HG03045 (cell line): ENCODE measurements at regions not wholly inside any gene's neighbourhood (a gene's known extent, or its start where the extent isn't known, plus 50 kb on each side); places are given as distances from the start of the nearest gene placed in this dataset.
"Not testable (repeated sequence)": the region's sequence is repeated elsewhere in the genome, so short reads cannot be mapped to it uniquely, and the experiment has no call there.

Source experiments
- ATAC-seq: cut with Tn5 transposase; IDR thresholded peaks from one replicate; pipeline ENCODE4 v1.9.1; 2021; ENCODE audit warnings: mild to moderate bottlenecking, moderate library complexity; ENCODE audit not compliant: unreplicated experiment

DNA sequence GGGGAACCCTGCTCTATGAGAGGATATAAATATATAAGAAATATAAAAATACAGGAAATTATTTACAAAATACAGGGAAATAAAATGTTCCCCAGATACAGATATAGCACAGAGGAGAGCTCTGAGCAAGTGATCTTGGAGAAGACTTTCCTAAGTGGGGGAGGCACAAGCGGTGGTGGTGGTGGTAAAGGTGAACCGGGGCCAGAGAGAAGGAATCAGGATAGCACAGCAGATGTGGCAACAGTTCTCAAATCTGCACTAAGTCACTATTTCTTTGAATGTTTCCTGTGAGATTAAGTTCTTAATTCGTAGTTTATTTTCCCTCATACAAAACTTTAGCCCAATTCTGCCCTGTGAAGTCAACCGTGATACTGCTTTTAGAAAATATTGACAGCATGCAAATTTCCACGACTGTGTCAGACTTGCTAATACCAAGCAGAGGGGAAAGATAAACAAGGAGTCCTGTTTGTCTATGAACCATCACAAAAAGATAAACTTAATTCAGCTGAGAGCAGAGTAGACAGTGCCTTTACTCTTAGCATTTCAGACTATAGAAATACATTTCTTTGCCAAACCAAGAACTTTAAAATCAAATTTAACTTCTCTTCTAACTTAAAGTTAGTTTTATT, 237.5 kb upstream of the POGK start:
- ATAC-seq: no peak

DNA sequence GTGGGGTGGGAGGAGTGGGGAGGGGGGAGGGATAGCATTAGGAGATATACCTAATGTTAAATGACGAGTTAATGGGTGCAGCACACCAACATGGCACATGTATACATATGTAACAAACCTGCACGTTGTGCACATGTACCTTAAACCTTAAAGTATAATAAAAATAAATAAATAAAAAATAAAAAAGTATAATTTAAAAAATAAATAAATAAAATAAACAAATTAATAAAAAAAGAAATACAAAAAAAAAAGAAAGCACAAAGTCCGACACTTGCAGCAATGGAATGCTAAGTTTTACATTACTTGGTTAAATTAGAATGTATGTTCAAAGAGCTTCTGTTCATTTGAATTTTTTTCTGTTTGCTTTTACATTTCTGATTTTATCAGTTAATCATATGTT, 236.5 kb upstream of the POGK start:
- not testable (repeated sequence) for ATAC-seq

DNA sequence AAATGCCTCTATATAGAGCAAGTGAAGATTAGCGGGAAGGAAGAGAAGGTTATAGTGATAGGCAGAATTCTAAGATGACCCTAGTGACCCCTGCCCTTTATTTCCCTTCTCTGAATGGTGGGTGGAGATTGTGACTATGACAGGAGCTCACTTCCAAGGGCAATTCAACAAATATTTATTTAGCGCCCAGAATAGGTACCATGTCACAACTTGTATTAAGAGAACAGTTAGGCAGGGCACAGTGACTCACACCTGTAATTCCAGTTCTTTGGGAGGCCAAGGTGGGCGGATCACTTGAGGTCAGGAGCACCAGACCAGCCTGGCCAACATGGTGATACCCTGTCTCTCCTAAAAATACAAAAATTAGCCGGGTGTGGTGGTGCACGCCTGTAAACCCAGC, 236.0 kb upstream of the POGK start:
- no peak for ATAC-seq

GRCh38 chr1:166605137-166605536, 234.1 kb upstream of the POGK start:
- ATAC-seq: no peak

GRCh38 chr1:166612886-166613285, 226.4 kb upstream of the POGK start:
- no peak for ATAC-seq

DNA sequence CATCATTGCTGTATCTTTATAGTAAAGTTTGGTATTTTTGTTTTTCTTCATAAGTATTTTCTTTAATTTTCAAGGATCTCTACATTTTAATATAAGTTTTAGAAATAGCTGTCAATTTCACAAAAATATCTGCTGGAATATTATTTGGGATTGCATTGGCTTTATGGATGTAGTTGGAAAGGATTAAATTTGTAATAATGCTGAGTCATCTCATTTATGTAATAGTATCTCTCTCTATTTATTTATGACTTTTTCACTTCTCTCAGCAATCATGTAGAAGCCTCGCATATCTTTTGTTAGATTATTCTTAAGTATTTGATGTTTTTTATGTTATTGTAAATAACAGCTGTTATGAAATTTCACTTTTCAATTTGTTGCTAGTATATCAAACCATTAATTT, 223.1 kb upstream of the POGK start:
- ATAC-seq: no peak

DNA sequence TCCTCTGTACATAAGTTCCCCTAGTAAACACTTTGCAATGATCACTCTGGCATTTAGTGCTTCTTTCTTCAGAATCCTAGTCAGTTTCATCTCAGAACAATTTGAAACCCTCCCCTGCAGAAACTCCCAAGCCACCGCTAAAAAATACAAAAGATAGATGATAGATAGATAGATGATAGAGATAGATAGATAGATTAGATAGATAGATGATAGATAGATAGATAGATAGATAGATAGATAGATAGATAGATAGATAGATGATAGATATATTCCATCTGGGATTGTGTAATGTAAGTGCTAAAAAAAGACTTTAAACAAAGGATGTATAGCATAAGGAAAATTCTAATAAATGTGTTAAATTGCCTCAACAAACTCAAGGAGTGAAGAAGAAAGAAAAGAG, 212.6 kb upstream of the POGK start:
- ATAC-seq: no peak

GRCh38 chr1:166627558-166627957, 211.7 kb upstream of the POGK start:
- ATAC-seq: no peak

- ATAC-seq: no peak
Measured at GRCh38 chr1:166628259-166628658, 211.0 kb upstream of the POGK start.

DNA sequence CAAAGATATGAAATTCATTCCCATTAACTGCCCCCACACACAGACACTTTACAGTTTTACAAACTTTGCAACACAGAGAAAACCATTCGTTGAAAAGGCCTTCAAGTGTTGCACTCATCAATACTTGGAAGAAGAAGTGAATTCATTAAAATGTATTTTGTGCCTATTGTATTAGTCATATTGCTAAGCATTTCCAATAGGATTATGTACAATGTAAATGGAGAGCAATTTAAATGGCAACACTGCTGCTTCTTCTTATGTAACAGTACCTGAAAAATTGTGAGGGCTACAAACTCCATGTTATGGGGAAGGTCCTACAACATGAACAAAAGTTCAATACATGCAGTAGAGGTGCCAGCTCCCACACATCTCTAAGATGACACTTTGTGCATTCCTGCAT, 209.3 kb upstream of the POGK start:
- ATAC-seq: no peak

- no peak for ATAC-seq
Measured at GRCh38 chr1:166630369-166630768, 208.9 kb upstream of the POGK start.

DNA sequence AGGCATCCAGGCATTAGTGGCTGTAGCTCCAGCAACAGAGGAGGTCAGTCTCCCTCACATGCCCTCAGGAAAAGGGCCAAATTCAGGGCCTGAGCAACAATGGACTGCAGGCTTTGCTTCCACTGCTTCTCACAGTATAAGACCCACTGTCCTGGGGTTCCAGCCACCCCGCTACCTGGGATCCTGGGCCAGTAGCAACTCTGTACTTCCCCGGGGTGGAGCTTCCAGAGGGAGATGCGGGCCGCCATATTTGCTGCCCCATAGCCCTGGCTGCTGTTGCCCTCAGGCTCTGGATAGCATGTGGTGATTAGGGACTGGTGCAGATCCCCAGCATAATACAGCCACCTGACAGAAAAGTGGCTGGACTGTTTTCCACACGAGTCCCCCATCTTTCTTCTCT, 201.1 kb upstream of the POGK start:
- ATAC-seq: no peak

GRCh38 chr1:166657228-166657627, 182.0 kb upstream of the POGK start:
- not testable (repeated sequence) for ATAC-seq

GRCh38 chr1:166666790-166667189, 172.5 kb upstream of the POGK start:
- not testable (repeated sequence) for ATAC-seq

DNA sequence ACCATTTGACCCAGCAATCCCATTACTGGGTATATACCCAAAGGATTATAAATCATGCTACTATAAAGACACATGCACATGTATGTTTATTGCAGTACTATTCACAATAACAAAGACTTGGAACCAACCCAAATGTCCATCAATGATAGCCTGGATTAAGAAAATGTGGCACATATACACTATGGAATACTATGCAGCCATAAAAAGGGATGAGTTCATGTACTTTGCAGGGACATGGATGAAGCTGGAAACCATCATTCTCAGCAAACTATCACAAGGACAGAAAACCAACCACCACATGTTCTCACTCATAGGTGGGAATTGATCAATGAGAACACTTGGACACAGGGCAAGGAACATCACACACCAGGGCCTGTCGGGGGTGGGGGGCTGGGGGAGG, 171.7 kb upstream of the POGK start:
- ATAC-seq: not testable (repeated sequence)

- no peak for ATAC-seq
Measured at GRCh38 chr1:166671627-166672026, 167.6 kb upstream of the POGK start.

DNA sequence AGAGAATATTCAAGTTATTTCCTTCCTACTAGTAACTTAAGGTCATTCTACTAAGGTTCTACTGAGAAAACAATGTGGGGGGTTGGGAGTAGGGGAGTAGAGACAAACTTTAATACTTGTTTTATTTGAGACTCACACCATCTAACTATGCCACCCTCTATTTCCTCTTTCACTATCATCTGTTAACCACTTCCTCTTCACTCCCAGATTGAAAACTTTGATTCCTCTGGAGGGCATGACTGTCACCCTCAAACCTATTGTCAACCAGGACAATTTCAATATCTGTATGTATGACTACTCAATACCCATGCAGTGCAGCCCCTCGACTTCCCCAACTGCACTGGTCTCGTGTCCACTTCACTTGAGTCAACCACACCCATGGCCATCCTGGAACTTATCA, 165.6 kb upstream of the POGK start:
- ATAC-seq: no peak

- no peak for ATAC-seq
Measured at GRCh38 chr1:166675213-166675612, 164.1 kb upstream of the POGK start.

DNA sequence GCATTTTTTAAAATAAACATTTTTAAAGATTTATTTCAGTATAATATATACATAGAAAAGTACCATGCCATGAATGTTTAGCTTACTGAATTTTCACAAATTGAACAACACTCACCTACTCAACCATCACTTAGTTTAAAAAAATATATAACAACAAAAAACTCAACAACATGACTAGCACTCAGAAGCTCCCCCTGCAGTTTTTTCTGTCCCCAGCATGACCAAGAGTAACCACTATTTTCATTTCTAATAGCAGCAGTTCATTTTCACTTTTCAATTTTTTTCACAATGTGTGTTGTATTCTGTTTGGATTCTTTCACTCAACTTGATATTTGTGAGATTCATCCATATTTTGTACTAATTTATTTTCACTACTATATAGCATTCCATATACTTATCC, 162.3 kb upstream of the POGK start:
- no peak for ATAC-seq

- no peak for ATAC-seq
Measured at GRCh38 chr1:166679369-166679768, 159.9 kb upstream of the POGK start.

- no peak for ATAC-seq
Measured at GRCh38 chr1:166682588-166682987, 156.7 kb upstream of the POGK start.

DNA sequence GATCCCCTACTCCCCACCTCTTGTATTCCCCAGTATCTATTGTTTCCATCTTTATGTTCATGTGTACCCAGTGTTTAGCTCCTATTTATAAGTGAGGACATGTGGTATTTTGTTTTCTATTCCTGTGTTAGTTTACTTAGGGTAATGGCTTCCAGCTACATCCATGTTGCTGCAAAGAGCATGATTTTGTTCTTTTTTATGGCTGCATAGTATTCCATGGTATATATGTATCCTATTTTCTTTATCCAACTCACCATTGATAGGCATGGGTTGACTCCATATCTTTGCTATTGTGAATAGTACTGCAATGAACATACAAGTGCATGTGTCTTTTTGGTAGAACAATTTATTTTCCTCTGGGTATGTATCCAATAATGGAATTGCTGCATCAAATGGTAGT, 154.6 kb upstream of the POGK start:
- ATAC-seq: not testable (repeated sequence)

DNA sequence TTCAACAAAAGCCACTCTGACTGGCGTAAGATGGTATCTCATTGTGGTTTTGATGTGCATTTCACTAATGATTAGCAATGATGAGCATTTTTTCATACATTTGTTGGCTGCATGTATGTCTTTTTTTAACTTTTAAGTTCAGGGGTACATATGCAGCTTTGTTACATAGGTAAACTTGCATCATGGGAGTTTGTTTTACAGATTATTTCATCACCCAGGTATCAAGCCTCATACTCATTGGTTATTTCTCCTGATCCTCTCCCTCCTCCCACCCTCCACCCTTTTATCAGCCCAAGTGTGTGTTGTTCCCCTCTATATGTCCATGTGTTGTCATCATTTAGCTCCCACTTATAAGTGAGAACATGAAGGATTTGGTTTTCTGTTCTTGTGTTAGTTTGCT, 154.1 kb upstream of the POGK start:
- no peak for ATAC-seq
